HL-60 (cell line): ENCODE measurements at regions not wholly inside any gene's neighbourhood (a gene's known extent, or its start where the extent isn't known, plus 50 kb on each side); places are given as distances from the start of the nearest gene placed in this dataset.

ENCODE experiments used
- DNase-seq, 2 experiments: peaks; one replicate each; pipeline ENCODE4 v3.0.0-alpha.2; 2010 to 2020; ENCODE audit warnings: low read depth in 1 of 2, low spot score in 1 of 2
- H3K27ac ChIP-seq: fragments of 250-450 bp; sonication (Bioruptor Pico); replicated peaks from 2 replicates; pipeline ENCODE4 v1.5.1; 2020; ENCODE audit warnings: mild to moderate bottlenecking, moderate library complexity
- H3K27me3 ChIP-seq: fragments of 250-450 bp; sonication (Bioruptor Pico); 2 replicates; pipeline ENCODE4 v1.5.1; 2021; ENCODE audit warnings: mild to moderate bottlenecking, moderate library complexity; ENCODE audit not compliant: insufficient read depth, poor library complexity, severe bottlenecking
- H3K4me3 ChIP-seq: replicated peaks from 2 replicates; pipeline ENCODE4 v1.5.1; 2011; ENCODE audit warnings: mild to moderate bottlenecking, control low read depth, low read length; ENCODE audit not compliant: insufficient read depth
- GABPA ChIP-seq: IDR thresholded peaks from 2 replicates; pipeline ENCODE4 v1.6.1; 2012; ENCODE audit warnings: low read depth
- POLR2AphosphoS5 ChIP-seq: IDR thresholded peaks from 2 replicates; pipeline ENCODE4 v1.6.1; 2012; ENCODE audit warnings: low read depth
- REST ChIP-seq: IDR thresholded peaks from 2 replicates; pipeline ENCODE4 v1.6.1; 2012; ENCODE audit warnings: low read depth; ENCODE audit not compliant: insufficient replicate concordance
- SPI1 ChIP-seq: IDR thresholded peaks from 2 replicates; pipeline ENCODE4 v1.6.1; 2012; ENCODE audit warnings: low read depth, mild to moderate bottlenecking, borderline replicate concordance
- TF ChIP-seq, protein P1 (sequence below): IDR thresholded peaks from one replicate; pipeline ENCODE4 v1.5.1; 2011; ENCODE audit warnings: low read length, control low read depth, inconsistent platforms; ENCODE audit not compliant: insufficient read depth

DNA sequence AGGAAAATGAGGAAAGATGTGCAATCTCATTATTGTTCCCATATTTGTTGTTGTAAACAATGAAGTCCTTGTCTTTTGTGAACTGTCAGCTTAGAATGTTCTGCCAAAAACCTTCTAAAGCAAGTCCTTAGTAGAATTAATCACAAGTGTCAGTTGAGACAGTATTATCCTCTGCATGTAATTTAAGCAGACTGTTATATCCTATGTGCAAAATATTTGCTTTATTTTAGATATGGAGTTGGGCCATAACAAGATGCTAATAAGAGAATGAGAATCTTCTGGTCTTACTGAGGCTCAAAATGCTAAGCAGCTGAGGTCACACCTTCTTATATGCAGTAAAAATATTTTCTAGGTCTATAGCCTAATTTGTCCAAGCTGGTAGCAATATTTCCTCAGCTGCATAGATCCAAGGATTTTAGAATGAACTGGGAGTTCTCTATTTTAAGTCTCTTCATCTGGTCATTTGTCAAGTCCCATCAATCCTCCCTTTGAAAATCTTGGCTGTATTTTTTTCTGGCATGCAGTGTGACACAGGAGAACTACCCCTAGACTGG is 222.3 kb upstream of the NAV3 start:
- H3K4me3 ChIP-seq: no peak overlapping the region
- DNase-seq: no peak
- TF ChIP-seq POLR2AphosphoS5 (no peak), GABPA (no peak), REST (no peak), SPI1 (no peak)
- TF ChIP-seq, protein P1, sequence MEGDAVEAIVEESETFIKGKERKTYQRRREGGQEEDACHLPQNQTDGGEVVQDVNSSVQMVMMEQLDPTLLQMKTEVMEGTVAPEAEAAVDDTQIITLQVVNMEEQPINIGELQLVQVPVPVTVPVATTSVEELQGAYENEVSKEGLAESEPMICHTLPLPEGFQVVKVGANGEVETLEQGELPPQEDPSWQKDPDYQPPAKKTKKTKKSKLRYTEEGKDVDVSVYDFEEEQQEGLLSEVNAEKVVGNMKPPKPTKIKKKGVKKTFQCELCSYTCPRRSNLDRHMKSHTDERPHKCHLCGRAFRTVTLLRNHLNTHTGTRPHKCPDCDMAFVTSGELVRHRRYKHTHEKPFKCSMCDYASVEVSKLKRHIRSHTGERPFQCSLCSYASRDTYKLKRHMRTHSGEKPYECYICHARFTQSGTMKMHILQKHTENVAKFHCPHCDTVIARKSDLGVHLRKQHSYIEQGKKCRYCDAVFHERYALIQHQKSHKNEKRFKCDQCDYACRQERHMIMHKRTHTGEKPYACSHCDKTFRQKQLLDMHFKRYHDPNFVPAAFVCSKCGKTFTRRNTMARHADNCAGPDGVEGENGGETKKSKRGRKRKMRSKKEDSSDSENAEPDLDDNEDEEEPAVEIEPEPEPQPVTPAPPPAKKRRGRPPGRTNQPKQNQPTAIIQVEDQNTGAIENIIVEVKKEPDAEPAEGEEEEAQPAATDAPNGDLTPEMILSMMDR: no peak
- no peak overlapping the region for H3K27ac ChIP-seq
- no peaks in the 10 kb centered on the region for H3K27me3 ChIP-seq

DNA sequence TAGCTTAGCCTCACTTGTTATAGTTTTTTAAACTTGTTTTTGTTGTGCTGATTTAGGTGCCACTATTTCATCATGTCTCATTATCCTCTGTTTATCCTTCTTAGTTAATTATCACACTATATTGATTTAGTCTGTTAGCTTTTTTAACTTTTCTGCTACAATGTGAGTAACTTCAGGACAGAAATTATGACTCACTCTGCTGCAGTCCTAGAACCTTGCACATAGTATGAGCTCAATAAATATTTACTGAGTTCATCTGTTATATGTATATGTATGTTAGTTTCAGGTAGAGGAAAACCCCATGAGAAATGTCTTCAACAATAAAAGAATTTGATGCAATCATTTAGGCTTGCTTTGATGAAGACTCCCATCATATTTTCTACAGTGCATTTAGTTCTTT is 224.3 kb upstream of the NAV3 start:
- DNase-seq: no peak
- H3K27ac ChIP-seq: no peak overlapping the region
- no peaks in the 10 kb centered on the region for H3K27me3 ChIP-seq
- H3K4me3 ChIP-seq: no peak overlapping the region
- TF ChIP-seq GABPA: no peak
- no peak for TF ChIP-seq POLR2AphosphoS5
- TF ChIP-seq, protein P1: no peak
- TF ChIP-seq REST: no peak
- TF ChIP-seq SPI1: no peak

DNA sequence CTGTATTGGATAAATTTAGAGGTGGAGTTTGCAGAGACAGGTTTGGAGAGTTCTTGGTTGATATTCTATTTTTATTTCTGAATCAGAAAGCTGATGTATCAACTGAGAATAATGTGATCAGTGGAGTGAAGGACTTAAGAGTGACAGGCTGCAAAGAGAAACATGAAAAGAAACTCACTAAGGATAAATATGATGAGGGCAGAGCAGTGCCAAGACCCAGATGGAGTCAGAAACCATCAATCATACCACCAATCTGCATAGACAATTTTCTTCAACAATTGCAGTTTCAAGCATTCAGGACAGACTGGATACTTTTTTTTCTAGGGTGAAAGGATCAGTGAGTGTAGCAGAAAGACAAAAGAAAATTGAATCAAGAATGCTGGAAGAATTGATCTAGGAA is 226.7 kb upstream of the NAV3 start:
- H3K27ac ChIP-seq: no peak overlapping the region
- no peaks in the 10 kb centered on the region for H3K27me3 ChIP-seq
- no peak for DNase-seq
- TF ChIP-seq GABPA: no peak
- no peak overlapping the region for H3K4me3 ChIP-seq

- no peak for DNase-seq
- Histone ChIP-seq H3K27me3 (no peaks in the 10 kb centered on the region), H3K4me3 (no peak overlapping the region), H3K27ac (no peak overlapping the region)
- TF ChIP-seq SPI1 (no peak), REST (no peak), POLR2AphosphoS5 (no peak), GABPA (no peak)
- TF ChIP-seq, protein P1: no peak
Measured at GRCh38 chr12:77601069-77601468, 229.6 kb upstream of the NAV3 start.
